ENCODE measurements at regions not wholly inside any gene's neighbourhood (a gene's known extent, or its start where the extent isn't known, plus 50 kb on each side); places are given as distances from the start of the nearest gene placed in this dataset.

GRCh38 chr15:79756365-79756764 is 140.4 kb downstream of the MTHFS start:
- TF ChIP-seq POLR2A (IDR thresholded peaks at IDR 0.05) (no peak), CTCF (IDR thresholded peaks at IDR 0.05) (no peak)
